Stimulated activated CD4-positive, alpha-beta T cell treated with anti-CD3 and anti-CD28 coated beads, Interleukin-15, amount 100 ng/mL, for 1 hour (primary cell): ENCODE measurements at regions not wholly inside any gene's neighbourhood (a gene's known extent, or its start where the extent isn't known, plus 50 kb on each side); places are given as distances from the start of the nearest gene placed in this dataset.

Experiments
- DNase-seq, 2 donors: peaks; one replicate each; pipeline ENCODE4 v3.0.0-alpha.2; 2020; ENCODE audit warnings: low read depth in 1 of 2, low spot score in 1 of 2

DNA sequence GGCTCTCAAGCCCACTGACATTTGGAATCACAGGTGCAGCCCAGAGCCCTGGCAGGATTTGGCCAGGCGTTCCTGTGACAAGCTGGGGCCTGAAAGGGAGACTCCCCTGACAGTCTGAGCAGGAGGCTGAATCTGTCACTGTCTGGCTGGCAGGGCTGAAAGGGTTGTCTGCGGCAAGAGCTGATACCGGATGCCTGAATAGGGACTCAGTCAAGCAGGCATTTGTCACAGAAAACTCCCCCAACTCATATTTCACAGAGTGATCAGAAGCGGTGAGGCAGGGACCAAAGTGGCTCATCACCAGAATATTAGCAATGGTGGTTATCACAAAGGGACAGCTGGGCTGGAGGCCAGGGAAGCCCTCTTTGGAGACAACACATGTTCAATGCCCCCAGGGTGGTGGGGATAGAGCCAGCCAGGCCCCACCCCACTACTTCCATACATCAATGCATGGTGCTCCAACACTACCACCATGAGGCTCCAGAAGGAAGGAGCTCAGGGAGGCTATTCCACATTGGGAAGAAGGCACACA lies 295.5 kb downstream of the DTWD2 start:
- no peak for DNase-seq

DNA sequence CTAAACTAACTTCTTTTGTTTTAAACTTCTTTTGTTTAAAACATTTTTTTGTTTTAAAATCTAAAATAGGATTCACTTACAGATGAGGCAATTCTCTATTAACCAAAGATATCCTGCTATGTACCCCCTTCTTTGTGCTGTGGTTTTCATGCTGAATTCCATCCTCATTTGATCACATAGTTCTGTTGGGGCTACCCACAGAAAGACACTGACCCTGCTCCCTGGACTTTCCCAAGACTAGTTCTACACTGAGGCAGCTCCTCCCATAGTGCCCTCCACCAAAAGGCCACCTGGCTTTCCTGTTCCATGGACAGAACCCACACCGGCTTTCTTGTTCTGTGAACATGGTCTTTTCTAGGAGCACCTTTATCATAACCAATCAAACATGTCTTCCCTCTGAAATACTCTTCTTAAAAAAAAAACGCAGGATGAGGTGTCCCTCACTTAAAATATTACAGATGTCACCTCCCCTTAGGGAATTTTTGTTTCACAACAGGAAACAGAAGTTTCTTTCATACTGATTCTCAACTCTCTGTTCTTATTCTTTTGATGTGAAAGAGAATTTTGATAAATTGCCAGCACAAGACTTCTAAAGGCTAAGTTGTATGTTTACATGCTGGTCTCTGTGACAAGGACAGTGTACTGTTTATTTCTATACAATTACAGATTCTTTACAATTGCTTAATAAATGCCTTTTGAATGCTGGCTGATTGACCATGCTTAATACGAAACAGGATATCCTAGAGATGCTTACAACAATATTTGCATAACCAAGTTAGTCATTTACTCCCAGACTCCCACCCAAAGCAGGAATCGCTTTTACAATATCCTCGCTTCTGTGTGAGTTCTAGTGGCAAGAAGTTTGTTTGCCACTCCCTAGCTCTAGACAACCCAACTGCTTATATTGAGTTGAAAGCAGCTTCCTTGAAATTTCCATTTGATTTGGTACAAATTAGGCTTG lies 300.4 kb downstream of the DTWD2 start:
- DNase-seq: no peak

DNA sequence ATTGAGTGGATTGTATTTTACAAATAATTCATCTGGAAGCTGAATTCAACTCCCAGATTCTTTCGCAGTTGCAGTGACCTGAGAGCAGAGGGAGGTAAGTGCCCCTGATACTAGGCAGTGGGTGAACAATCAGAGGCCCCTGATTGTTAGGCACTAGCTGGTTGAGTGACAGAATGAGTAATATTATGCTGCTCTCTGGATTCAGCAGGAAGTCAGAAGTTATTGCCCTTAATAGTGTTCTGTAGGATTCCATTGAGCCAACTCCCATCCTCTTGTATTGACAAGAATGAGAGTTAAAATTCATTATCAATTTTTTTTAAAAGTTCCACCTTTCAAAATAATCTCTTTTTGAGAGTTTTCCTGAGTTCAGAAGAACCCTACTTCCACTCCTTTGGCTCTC lies 301.2 kb downstream of the DTWD2 start:
- DNase-seq: no peak

DNA sequence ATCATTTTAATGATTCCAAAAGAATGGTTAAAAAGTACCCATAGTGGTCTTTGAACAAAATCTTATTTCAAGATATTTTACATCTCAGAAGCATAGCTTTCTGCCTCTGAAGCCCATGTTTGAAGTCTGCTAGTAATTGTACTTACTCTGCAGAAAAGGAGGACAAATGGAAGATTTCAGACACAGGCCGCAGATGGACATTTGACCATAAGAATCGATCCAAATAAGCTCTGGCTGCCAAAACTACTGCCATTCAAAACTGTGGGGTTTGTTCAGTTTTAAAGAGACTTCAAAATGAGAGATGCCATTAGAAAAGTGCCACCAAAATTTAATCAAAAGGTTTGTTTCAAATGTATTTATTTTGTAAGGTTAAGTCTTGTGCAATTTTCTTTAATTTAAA lies 306.7 kb downstream of the DTWD2 start:
- DNase-seq: no peak

DNA sequence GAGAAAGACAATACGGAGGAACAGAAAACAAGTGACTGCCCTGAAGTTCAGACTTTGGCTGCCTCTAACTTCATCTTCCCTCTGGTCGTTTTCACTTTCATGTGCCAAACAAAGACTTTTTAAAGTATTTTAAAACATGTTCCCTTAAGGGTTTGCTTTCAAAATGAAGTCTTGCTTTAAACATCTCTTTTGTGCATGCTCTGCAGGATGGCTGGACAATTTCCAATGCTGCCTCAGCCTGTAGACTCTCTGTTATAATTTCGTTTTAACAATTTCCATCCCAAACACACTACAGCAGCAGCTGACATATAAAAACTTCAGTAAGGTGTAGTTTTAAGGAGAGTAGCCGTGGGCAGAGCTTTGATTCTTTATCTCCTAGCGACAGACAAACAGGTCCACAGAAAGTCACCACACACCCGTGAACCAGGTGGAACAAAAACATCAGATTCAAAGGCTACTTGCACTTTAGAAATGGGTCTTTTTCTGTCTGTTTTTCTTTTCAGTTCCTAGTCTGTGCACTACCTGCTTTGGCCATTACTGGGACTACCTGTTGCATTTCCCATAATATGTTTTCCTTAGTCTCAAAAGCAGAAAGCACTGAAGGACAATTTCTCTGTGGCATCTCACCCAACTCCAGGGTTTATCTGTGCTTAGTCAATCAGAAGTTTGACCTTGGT lies 308.9 kb downstream of the DTWD2 start:
- no peak for DNase-seq

DNA sequence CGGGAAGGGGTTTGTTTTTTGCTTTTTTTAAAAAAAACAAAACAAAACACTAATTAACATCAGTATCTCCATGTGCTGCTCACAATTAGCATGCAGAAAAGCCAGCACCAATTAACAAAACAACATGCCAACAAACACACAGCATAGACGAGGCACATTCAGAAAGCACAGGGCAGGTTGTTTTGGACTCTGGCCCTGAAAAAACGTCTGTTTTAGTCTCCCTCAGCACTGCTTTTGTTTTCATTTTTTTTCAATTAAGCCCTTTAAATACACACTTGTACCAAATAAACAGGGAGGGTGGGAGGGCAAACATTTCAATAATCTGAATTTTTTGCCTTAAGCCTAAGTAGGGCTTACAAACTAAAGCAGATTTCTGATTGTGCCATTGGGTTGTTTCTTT lies 309.6 kb downstream of the DTWD2 start:
- DNase-seq: no peak

DNA sequence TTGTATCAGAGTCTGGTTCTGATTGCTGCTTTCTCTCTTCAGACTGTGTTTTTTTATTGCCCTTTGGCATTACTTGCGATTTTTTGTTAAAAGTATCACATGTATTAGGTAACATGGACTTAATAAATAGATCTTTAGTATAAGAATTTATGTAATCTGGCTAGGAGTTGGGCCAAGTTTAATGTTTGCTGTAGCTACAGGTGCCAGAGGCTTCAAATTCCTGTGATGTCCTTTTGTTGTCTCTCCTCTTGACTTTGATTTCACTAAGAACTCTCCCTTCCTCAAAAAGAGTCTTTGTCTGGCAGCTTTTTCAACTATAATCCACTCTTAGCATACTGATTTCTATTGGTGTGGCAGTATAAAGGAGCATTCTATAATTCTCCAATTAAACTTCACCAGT lies 313.1 kb downstream of the DTWD2 start:
- no peak for DNase-seq

DNA sequence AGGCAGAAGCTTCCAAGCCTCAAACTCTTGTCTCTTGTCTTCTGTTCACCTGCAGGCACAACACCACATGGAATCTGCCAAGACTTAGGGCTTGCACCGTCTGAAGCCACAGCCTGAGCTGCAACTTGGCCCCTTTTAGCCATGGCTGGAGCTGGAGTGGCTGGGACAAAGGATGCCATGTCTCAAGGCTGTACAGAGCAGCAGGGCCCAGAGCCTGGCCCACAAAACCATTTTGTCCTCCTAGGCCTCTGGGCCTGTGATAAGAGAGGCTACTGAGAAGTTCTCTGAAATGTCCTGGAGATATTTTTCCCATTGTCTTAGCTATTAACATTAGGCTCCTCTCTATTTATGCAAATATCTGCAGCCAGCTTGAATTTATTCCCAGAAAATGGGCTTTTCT lies 330.8 kb downstream of the DTWD2 start:
- DNase-seq: no peak

DNA sequence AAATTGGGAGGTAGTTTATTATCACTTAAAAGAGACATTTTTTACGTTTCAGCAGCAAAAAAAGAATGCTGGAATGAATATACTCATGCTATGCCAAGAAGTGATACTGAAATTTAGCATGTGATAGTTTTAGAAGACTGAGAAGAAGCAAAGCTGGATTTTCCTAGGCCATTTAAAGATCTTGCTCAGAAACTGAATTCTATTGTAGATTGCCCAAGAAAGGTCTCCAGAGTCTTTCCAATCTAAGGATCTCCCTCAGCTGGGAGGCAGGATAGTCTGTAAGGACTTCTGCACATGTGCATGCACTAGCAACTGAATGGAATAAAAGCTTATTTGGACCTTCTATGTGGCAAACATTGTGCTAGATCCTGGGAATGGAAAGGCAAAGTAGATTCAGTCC lies 334.5 kb downstream of the DTWD2 start:
- no peak for DNase-seq

DNA sequence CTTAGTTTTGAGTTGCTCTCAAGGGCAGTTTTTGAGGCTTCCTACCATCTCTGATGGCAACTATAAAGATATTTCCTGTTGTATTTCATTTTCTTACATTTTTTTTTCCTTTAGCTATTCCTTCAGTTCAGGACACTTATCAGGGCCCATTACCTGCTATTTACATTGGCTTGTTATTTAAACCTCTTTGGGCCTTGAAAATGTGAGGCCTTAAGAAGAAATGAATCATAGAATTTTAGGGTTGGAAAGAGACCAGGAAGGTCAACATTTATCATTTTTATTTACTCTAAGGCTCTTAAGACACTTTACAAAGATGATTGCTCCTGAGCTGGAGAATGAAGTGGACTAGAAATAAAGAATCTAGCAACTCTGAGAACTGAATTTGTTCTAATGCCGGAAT lies 335.2 kb downstream of the DTWD2 start:
- no peak for DNase-seq

DNA sequence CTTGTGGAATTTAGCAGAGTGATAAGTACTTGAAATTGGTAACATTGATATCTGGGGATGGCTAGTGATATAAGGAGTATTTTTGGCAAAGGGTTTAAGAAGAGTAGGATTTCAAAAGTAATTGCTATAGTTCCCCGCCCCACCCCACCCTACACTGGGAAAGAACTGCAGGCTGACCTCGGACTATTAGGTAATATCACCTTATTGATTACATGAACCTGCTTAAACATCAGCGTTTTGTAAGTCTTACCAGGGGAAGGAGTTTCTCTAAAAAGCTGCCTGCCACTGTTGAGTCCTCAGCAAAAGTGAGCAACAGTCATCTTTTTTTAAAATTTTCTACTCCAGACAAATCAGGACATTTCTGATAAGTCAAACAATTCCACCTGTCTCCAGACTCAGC lies 337.3 kb downstream of the DTWD2 start:
- no peak for DNase-seq

DNA sequence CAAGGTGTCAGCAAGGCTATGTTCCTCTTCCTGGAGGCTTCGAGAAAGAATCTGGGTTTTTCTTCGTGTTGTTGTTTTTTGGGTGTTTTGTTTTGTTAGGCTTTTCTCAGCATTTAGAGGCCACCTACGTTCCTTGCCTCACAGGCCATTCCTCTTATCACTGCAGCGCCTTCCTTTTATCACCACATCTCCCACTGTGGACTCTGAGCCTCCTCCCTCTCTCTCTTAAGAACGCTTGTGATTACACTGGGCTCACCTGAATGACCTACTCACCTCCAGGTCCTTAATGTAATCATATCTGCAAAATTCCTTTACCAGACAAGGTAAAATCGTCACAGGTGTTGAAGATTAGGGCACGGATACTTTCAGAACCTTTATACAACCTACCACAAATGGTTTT lies 340.8 kb downstream of the DTWD2 start:
- no peak for DNase-seq

DNA sequence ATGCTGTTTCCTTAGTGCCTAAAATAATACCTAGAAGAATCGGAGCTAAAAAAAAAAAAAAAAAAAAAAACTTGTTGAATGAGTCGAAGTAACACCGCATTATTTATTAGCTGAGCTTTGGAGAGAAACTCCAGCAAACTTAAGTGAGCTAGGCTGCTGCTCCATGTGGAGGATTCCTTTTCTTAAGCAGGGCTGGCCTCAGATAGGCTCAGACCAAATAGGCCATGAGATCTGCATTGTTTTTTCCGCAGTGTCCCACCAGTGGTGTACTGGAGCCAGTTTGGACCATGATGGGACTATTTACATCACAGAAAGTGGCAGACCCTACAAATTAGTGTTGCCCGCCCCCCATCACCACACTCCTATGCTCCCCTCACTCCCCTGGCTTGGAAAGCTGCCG lies 341.4 kb downstream of the DTWD2 start:
- no peak for DNase-seq

DNA sequence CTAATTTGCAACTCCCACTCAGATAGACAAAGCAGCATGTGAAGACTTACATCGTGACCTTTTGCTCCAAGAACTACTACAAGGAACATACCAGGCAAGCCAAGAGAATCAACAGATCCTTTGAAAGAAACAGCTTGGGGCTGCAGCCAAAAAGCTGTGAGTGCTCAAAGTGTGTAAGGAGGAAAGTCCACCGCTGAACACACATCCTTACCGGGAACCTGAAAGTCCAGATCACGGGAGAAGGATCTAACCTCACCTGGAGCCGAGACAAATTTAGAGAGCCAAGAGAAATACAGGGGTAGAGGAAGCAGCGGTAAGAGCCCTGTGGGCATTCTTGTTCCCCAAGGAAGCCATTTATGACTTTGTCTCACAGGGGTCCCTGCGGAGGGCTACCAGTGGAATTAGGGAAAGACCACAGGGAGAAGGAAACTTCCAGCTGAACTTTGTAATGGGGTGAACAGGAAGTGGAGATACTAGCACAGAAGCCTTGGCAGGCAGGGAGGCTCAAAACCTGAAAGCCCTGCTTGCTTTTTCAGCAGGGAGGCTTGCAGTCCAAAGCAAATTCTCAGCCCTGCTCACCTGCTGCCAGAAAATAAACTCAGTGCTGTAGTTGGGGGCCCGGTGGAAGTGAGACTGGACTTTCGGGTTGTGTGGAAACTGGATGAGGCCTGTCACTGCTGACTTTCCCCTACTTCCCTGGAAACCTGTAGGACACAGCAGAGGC lies 350.2 kb downstream of the DTWD2 start:
- DNase-seq: no peak

DNA sequence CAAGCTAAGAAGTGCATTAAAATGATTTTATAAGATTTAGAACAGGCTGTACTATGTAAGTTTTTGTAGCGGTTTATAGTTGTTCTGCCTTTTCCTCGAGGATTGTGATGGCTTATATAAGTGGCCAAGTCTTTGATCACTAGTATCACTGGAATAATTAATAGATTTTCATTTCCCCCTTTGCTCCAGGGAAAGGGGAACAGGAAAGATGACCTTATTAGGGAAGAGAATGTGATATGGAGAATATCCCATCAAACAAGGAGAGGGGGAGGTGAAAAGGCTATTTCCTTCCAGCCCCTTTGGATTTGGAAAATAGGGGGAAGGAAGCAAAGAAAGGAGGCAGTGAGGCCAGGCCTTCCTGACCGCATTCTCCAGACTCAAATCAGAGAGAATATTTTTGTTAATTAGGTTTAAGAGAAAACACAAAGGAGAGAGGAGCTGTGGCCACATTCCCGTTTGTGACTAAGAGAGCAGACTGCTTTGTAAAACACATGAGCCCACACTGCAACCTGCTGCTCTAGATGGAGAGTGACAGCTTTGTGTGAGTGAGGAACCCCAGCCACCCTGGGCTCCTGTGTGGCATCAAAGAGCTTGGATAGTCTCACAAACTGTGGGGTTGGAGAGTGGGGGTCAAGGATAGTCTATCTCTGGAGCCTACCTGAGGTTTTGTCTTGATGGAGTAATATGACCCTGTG lies 359.5 kb downstream of the DTWD2 start:
- DNase-seq: no peak

DNA sequence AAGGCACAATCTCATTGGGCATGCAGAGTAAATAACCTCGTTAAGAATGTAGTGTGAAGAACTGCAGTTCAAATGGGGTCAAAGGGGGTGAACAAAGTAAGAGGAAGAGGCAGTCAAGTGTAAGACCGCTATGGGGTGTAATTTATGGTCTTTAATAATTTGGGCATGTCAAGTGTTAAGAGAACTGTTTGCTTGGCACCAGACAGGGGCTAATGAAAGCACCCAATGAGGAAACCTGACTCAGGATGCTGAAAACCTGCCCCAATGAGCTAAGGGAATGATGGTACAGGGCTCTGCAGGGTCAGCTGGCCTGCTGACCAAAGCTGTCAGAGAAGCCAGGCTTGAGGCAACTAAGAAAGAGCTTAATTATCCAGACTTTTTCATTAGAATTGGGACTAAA lies 368.1 kb downstream of the DTWD2 start:
- DNase-seq: no peak

DNA sequence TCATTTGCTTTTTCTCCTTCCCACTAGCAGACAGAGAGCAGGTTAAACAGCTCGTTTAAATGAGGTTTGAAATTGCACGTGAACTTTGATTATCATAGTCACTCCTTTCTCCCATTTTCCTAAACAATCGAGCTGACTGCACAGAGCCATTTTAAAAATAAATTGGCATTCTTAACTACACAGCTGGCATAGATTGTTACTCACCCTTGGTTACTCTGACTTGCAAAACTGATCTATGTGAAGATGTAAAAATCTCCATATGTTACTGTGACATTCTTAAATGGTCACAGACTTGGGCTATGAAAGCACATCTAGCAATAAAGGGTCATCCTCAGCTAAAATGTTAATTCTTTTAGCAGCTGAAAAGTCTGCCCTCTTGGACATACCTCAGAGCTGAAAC lies 368.5 kb downstream of the DTWD2 start:
- DNase-seq: no peak

DNA sequence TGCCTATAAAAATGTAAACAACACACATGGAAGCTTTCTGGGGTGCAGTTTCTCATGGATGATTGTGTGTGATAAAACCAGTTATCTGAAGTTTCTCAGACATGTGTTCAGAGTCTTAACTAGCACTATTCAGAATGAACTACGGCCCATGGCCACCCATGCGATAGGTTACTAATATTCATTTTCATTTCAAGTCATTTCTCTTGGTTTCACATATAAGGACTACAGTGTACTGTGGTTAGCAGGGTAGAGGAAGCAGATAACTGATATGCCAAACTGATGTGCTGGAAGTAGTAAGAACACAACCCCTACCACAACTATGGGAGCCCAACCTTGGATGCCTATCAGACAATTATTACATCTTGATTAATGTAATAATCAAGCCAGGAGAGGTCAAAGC lies 372.1 kb downstream of the DTWD2 start:
- no peak for DNase-seq

DNA sequence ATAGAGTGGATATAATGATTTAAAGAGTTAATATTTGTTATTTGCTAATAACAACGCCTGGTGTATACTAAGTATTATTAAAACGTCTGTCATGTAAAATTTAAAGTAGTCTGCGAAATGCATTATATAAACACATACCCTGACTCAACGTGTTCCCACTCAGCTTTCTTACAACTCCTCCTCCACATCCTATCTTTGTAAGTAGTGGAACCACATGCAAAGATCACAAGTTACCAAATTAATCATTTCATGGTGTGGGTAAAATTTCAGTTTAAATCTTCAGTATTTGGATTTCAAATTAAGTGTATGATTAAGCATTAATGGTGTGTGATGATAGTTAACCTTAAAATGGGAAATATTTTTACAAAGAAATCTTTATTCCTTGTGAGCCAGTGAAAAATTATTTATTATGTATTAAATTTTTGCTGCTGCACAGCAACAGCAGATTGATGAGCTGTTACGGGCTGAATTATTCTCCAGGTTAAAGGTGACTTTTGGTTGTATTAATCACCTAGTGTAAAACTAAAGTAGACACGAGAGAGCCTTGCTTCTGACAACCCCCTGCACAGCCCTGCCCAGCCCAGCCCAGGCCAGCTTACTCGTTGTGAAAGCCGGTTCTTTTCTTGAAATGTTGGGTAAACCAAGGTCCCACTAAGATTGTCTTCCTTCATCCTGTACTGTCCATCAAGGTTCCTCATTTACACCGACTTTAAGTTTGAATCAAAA lies 373.5 kb downstream of the DTWD2 start:
- DNase-seq: no peak

DNA sequence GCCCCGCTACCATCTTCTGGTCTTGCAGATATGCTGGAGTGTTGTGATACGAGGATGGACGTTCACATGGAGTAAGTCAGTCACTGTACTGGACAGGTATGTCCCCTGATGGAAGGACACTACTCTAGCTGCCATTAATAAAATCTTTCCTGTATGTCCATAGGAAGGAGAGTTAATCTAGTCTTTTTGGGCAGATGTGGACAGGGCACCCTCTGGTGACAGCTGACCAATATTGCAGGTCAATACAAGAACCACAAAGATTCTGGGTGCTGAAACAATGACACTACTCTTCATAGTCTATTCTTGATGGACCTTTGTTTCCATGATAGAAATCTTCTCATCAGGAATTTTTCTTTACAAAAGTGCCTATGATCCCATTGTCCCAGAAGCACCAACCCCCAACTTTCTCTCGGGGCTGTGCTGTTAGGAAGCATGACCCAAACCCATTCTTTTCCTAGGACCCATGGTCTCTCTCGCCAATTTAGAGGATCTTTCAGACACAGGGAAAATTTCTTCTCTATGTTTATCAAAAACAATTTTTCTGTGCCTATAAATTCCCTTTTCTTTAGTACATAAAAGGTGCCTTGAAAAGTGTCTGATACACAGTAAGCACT lies 376.9 kb downstream of the DTWD2 start:
- DNase-seq: no peak
